ENCODE measurements at regions not wholly inside any gene's neighbourhood (a gene's known extent, or its start where the extent isn't known, plus 50 kb on each side); places are given as distances from the start of the nearest gene placed in this dataset.
"Not testable (repeated sequence)": the region's sequence is repeated elsewhere in the genome, so short reads cannot be mapped to it uniquely, and the experiment has no call there.

DNA sequence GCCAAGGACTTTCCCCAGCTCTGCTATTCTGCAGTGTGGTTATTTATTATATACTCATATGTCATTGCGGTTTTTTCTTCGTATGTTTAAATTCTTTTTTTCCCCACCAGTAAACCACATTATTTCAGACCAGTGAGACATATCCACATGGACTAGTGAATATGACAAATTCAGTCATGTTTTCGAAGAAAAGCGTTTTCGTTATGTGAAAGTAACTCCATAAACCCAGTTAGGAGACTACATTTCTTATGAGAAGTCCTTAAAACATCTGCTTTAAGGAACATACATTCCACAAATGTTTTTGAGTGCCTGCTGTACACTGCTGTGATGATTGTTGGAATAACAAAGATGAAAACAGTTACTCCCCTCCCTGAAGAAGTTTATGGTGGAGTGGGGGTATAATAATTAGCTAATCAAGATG lies 591.8 kb upstream of the CLINT1 start:
- in situ Hi-C loops (cut with HindIII; ENCODE audit: low pct_unique_long_range_greater_than_20kb, low sequenced_read_pairs) = no loop called here
- DNase-seq (ENCODE audit: low read depth, low spot score) = no peak

GRCh38 chr5:158446761-158447160 lies 587.8 kb upstream of the CLINT1 start:
- DNase-seq (ENCODE audit: low read depth, low spot score); in situ Hi-C loops (cut with HindIII; ENCODE audit: low pct_unique_long_range_greater_than_20kb, low sequenced_read_pairs): not testable (repeated sequence)

DNA sequence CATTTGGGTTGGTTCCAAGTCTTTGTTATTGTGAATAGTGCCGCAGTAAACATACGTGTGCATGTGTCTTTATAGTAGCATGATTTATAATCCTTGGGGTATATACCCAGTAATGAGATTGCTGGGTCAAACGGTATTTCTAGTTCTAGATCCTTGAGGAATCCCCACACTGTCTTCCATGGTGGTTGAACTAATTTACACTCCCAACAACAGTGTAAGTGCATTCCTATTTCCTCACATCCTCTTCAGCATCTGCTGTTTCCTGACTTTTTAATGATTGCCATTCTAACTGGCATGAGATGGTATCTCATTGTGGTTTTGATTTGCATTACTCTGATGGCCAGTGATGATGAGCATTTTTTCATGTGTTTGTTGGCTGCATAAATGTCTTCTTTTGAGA lies 580.3 kb upstream of the CLINT1 start:
- DNase-seq (ENCODE audit: low read depth, low spot score); in situ Hi-C loops (cut with HindIII; ENCODE audit: low pct_unique_long_range_greater_than_20kb, low sequenced_read_pairs): not testable (repeated sequence)

DNA sequence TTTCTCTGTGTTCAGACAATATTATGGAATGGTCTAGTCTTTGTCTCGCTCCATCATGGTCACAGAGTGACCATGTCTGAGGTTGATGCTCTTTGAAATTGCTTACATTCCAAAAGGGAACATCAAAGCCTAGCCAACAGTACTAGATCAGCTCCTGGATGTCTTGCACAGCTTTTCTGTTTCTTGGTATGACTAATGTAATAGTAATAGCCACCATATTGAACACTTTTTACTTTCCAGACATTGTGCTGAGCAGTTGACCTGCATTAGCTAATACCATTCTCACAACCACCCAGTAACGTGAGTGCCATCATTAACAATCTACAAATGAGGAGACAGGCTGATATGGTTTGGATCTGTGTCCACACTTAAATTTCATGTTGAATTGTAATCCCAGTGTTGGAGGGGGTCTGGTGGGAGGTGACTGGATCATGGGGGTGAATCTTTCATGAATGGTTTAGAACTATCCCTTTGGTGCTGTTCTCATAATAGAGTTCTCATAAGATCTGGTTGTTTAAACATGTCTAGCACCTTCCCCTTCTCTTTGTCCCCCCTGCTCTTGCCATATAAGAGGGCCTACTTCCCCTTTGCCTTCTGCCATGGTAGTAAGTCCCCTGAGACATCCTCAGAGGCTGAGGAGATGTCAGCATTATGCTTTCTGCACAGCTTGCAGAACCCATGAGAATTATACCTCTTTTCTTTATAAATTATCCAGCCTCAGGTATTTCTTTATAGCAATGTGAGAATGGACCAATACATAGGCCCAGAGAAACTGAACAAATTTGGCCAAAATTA lies 577.5 kb upstream of the CLINT1 start:
- in situ Hi-C loops (cut with HindIII; ENCODE audit: low pct_unique_long_range_greater_than_20kb, low sequenced_read_pairs) = no loop called here
- no peak for DNase-seq (ENCODE audit: low read depth, low spot score)

DNA sequence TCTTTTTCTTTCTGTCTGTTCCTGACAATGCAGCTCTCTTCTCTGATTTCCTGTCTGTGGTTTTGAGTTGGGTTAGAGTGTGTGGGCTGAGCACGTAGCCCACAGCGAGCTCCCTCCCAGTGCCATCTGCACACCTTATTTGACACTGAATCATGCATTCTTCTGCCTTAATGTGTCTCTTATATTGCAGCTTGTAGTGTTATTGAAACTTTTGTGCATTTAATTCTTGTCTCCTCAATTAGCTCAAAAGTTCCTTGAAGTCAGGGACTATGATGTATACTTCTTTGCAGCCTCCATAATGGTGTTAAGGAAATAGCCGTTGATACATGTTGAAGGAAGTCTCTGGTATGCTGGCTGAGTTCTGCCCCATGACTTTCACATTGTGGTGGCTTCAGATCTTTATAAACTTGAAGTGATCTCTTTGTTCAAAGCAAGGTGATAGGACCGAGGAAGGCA lies 576.2 kb upstream of the CLINT1 start:
- in situ Hi-C loops (cut with HindIII; ENCODE audit: low pct_unique_long_range_greater_than_20kb, low sequenced_read_pairs) = no loop called here
- DNase-seq (ENCODE audit: low read depth, low spot score) = peak; percentile 23

GRCh38 chr5:158434749-158435148 lies 575.8 kb upstream of the CLINT1 start:
- DNase-seq (ENCODE audit: low read depth, low spot score) = no peak
- in situ Hi-C loops (cut with HindIII; ENCODE audit: low pct_unique_long_range_greater_than_20kb, low sequenced_read_pairs) = no loop called here

GRCh38 chr5:158433634-158434033 lies 574.7 kb upstream of the CLINT1 start:
- in situ Hi-C loops (cut with HindIII; ENCODE audit: low pct_unique_long_range_greater_than_20kb, low sequenced_read_pairs) = no loop called here
- DNase-seq (ENCODE audit: low read depth, low spot score) = no peak

DNA sequence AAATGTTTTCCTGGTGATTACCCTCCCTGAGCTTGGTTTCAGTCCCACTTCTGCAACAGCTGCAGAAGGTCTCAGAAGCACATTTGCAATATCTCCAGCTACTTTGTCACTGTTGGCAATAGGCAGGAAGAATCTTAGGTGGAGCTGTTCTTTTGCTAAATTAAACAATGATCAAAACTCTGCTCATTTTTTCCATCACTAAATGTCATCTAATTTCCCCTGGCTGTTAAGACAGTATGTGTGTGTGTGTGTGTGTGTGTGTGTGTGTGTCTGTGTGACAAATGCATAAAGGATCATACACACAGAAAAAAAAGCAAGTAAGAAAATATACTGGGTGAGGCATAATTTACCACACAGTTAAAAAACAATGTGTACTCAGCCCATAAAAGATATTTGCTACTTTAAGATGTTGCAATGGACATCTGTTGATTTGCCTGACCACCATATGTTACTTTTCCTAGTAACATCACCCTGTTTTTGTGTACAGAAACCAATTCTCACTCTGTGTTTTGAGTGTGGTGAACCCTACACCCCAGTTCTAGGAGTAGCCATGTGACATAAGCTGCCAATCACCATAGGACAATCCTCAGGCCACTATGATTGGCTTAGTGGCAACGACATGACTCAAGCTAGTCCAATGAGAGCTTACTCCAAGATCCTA lies 572.6 kb upstream of the CLINT1 start:
- in situ Hi-C loops (cut with HindIII; ENCODE audit: low pct_unique_long_range_greater_than_20kb, low sequenced_read_pairs) = no loop called here
- no peak for DNase-seq (ENCODE audit: low read depth, low spot score)

DNA sequence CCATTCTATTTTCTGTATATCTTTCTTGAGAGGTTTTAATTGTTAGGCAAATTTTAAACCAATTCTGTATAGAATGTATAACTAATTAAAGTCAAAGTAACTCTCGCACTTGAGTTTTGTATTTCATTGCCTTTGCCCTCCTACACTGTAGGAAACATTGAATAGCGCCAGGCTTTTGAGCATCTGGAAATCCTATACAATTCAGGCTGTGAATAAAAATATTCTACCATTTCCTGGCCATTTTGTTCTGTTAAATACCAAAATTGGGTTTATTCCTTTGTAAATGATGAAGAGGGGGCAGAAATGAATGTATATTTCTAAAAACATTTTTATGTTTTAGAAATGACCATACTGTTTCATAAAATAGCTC lies 571.8 kb upstream of the CLINT1 start:
- DNase-seq (ENCODE audit: low read depth, low spot score) = no peak
- in situ Hi-C loops (cut with HindIII; ENCODE audit: low pct_unique_long_range_greater_than_20kb, low sequenced_read_pairs) = no loop called here

GRCh38 chr5:158430166-158430797 lies 571.3 kb upstream of the CLINT1 start:
- in situ Hi-C loops (cut with HindIII; ENCODE audit: low pct_unique_long_range_greater_than_20kb, low sequenced_read_pairs) = no loop called here
- no peak for DNase-seq (ENCODE audit: low read depth, low spot score)

GRCh38 chr5:158429564-158429963 lies 570.6 kb upstream of the CLINT1 start:
- no peak for DNase-seq (ENCODE audit: low read depth, low spot score)
- in situ Hi-C loops (cut with HindIII; ENCODE audit: low pct_unique_long_range_greater_than_20kb, low sequenced_read_pairs) = no loop called here

- peak; percentile 17 for DNase-seq (ENCODE audit: low read depth, low spot score)
- in situ Hi-C loops (cut with HindIII; ENCODE audit: low pct_unique_long_range_greater_than_20kb, low sequenced_read_pairs) = no loop called here
Measured at GRCh38 chr5:158423623-158424200, 564.8 kb upstream of the CLINT1 start.

DNA sequence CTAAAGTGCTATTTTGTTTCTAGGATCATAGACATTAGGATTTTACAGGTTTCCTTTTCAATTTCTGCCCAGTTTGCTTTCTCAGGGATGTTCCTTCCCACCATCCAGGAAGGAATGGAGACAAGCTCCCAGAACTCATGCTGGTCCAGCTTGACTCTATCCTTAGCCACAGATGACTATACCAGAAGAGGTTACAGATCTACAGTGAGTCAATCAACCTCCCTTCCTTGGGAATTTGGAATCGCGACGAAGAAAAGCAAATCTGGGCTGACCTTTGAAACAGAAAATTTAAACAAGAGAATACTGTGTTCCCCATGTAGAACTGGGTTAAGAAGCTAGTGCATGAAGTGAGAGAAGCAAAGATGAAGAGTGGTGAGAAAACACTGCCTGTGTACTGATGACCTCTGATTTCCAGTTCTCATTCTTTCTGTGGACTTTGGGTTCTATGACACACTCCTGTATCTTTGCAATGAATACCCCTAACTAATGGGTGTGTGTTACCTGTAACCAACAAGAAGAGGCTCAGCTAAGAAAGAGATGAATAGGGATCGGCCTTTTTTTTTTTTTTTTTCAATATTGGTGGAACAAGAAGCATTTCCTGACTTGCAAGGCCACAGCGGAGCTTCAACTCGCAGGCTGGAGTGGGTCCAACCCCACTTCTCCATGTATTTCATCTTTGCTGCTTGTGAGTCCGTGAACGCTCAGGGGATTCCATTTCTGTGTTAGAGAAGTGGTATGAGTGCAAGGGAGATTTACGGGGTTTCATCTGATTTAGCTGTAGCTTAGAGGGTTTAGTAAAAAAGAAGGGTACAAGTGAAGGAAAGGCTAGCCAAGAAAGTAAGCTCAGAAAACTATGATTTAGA lies 563.9 kb upstream of the CLINT1 start:
- DNase-seq (ENCODE audit: low read depth, low spot score) = no peak
- in situ Hi-C loops (cut with HindIII; ENCODE audit: low pct_unique_long_range_greater_than_20kb, low sequenced_read_pairs) = no loop called here

DNA sequence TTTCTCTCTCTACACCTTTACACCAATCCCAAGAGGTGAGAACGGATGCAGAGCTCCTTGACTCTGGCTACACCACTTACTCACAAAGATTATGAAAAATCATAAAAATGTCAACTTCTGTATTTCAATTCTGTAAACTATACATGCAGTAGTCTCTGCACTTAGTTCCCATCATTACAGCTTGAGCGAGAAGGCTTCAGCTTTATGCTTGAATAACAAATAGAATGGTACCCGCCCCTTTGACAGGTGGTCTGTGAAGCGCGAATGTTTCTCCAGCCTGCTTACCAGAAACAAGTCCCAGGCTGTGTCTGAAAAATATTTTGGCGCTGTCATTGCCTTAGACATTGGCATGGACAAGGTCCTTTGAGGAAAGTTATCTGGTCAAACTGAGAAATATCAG lies 562.4 kb upstream of the CLINT1 start:
- in situ Hi-C loops (cut with HindIII; ENCODE audit: low pct_unique_long_range_greater_than_20kb, low sequenced_read_pairs) = no loop called here
- DNase-seq (ENCODE audit: low read depth, low spot score) = no peak

DNA sequence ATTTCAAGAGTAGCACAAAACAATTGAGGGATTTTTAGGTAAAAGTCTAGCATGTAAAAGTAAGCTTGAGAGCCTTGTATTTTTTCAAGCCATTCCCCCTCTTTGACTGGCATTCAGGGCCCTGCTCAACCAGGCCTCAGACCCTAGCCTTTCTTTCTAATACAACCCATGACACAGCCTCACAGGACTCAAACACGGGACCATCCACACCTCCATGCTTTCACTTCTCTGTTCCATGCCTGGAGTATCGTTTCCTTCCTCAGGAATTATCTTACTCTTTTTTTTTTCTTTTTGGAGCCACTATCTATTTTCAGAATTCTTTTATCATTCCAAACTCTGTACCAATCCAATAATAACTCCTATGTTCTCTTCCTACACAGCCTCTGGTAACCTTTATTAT lies 560.2 kb upstream of the CLINT1 start:
- no peak for DNase-seq (ENCODE audit: low read depth, low spot score)
- in situ Hi-C loops (cut with HindIII; ENCODE audit: low pct_unique_long_range_greater_than_20kb, low sequenced_read_pairs) = no loop called here

GRCh38 chr5:158414780-158415179 lies 555.8 kb upstream of the CLINT1 start:
- in situ Hi-C loops (cut with HindIII; ENCODE audit: low pct_unique_long_range_greater_than_20kb, low sequenced_read_pairs) = no loop called here
- DNase-seq (ENCODE audit: low read depth, low spot score) = no peak

GRCh38 chr5:158414333-158414762 lies 555.4 kb upstream of the CLINT1 start:
- in situ Hi-C loops (cut with HindIII; ENCODE audit: low pct_unique_long_range_greater_than_20kb, low sequenced_read_pairs) = no loop called here

More at GRCh38 chr5:158414333-158414762, 555.4 kb upstream of the CLINT1 start:
- DNase-seq (ENCODE audit: low read depth, low spot score) = no peak

Measured in SK-MEL-5 (cell line).